Occipital lobe (tissue), 1 donor: ENCODE measurements at regions not wholly inside any gene's neighbourhood (a gene's known extent, or its start where the extent isn't known, plus 50 kb on each side); places are given as distances from the start of the nearest gene placed in this dataset.

ENCODE experiments used
- DNase-seq: peaks from one replicate; lab custom pipeline; 2025; lab: John Stamatoyannopoulos, UW

DNA sequence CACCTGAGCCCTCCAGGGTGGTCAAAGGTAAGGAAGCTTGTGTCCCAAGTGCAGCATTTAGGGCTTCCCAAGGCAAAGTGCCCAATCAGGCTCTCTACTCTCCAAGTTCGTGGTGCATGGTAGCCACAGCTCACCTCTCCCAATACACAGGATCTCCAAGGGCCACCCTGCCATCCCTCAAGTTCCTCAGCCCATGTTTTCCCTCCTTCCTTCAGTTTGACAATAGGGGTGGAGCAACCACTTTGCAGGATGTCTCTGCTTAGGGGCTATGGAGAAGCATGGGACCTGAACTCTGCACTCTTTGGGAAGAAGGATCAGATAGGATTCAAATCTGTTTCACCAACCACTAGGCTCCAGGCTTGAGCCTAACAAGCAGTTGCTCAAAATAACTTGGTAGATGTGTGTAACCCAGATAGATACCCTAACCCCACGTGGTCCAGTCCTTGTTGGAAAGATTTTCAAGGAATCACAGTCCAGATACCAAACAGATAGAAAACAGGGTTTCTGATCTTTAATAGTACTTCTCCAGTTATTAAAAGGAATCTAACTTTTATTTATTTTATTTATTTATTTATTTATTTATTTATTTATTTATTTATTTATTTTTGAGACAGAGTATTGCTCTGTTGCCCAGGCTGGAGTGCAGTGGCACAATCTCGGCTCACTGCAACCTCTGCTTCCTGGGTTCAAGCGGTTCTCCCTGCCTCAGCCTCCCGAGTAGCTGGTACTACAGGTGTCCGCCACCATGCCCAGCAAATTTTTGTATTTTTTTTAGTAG lies 248.1 kb downstream of the CTTN start:
- DNase-seq = no peak

DNA sequence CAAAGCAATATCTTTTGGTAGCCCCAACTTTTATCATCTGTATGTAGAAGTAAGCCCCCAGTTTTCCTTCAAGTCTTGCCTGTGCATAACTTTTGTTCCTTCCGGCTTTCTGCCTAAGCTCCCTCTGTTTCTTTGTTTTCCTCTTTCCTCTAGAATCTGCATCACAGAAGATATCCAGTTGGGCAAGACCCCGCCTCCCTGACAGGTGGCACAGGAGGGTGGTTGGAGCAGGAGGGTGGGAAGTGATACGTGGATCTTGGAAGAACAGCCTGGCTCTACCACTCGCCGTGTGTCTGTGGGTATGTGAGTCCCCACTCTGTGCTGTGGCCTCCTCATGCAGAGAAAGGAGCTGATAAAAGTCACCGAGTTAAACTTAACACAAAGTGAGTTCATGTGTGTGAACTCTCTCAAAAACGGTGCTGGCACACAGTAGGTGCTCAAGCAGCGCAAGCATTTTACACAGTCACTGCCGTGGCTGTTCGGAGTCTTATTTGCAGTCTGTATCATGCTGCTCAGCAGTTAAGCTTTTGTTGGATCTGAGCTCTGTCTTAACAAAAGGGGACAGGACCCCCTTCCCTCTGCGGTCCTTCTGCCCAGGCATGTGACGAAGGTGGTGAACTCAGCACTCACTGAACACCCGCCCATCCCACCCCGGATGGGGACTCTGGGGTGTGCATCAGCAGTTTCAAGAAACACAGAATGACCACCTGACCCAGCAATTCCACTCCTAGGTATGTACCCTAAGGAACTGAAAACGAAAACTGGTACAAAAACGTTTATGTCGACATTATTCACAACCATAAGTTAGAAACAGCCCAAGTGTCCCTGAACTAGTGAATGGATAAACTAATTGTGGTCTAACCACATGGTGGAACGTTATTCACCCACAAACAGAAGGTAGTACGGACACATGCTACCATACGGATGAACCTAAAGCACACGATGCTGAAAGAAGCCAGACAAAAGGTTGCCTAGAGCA lies 249.1 kb downstream of the CTTN start:
- DNase-seq = no peak

GRCh38 chr11:70650075-70650909 lies 252.0 kb downstream of the CTTN start:
- no peak for DNase-seq

DNA sequence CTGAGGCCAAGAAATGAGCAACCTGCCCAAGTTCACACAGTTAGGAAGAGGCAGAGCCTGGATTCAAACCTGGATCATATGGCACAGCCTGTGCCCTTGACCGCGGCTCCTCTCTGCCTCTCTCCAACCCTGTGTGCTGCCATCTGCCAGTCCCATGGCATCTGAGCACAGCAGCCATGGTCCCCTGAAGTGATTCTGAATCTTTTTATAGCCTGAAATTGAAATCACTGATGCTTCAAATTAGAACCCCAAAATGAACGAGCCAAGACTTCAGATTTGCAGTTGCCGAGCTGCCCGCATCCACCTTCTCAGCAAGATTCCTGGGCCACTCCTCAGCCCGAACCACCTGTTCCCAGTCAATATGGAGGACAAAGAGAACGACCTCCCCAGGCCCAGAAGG lies 252.7 kb downstream of the CTTN start:
- no peak for DNase-seq

- DNase-seq = no peak
Observed at GRCh38 chr11:70654016-70654415, 255.7 kb downstream of the CTTN start.

DNA sequence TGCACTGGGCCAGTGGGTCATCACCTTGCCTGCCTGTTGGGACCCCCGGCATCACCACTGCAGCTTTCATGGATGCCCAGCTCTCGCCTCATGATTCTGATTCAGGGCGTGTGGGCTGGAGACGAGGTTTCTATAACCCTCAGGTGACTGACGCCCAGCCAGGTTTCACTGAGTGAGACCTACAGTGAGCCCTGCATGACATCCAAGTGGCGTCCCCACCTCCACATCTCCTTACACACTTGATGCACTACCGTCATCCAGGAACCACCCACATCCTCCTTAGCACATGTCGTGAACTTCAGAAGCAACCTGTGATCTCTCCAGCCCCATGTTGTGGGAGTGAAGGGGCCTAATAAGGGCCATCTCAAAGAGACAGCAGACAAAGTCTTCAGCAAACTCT lies 257.5 kb downstream of the CTTN start:
- DNase-seq = no peak

DNA sequence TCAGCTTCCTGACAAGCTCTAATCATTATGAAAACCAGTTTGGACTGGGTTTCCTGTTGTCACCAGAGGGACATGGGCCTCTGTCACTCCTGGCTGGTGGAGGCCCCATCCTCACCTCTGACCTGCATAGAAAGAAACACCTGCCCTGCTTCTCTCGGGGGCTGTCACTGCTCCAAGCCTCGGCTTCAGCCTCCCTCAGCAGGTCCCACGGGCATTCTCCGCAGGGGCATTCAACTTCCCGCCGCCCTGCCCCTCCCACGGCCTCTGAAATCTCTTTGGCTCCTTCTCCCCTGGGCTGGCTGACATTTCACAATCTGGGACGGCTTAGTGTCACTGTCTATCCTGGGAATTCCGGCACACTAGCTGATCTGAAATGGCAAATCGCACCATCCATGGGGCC lies 257.9 kb downstream of the CTTN start:
- DNase-seq = no peak

- peak; percentile 29 for DNase-seq
Observed at GRCh38 chr11:70660059-70660888, 261.9 kb downstream of the CTTN start.

DNA sequence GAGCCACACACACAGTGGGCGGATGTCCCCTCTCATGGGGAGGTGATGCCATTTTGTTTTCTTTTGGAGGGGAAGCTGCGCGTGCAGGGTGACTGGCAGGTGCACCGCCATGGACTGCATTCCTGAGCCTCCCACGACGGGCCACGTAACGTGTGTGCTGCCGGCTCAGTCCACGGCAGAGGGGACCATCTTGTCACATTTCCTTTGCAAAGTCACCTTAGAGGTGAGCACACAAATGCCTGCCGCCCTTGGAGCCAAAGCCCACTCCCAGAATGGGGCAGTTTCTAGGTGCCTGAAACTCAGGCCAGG lies 262.5 kb downstream of the CTTN start:
- DNase-seq = no peak

GRCh38 chr11:70661761-70662501 lies 263.6 kb downstream of the CTTN start:
- DNase-seq = peak; percentile 45

DNA sequence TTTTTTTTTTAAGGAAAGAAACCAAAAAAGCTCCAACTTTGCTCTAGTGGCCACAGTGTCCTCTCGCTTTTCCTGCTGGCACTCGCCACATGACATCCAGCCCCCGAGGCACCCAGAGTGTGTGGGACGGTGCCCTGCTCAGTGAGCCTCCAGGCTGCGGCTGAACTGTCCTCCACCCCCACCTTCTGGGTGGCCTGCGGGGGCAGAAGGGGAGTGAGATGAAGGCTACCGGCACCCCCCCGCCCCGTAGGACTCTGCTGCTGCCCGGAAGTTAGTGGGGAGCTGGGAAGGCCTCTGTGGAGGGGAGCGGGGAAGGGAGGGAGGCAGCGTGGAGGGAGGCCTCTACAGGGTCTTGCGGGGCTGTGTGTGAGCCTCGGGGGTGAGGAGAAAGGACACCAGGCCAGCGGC lies 264.4 kb downstream of the CTTN start:
- no peak for DNase-seq

GRCh38 chr11:70663815-70664214 lies 265.5 kb downstream of the CTTN start:
- no peak for DNase-seq

DNA sequence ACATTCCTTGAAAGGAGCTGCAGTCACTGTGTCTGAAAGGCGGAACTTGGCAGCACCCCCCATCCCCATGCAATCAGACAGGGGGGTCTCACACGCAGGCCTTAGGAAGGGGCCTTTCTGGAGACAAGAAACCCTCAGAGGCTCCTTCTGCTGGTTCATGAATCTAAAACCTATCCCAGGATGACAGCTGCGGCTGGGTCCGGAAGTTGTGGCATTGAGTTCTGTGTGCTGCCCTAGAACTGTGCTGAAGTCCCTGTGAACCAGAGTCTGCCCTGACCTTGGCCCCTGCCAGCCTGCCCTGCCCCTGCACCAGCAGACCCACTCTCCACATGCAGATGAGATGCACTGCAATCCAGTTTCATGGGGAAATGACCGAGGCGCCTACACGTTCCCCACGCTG lies 268.0 kb downstream of the CTTN start:
- DNase-seq = no peak

GRCh38 chr11:70667767-70668166 lies 269.4 kb downstream of the CTTN start:
- DNase-seq = no peak

GRCh38 chr11:70668204-70669202 lies 270.2 kb downstream of the CTTN start:
- DNase-seq = no peak

DNA sequence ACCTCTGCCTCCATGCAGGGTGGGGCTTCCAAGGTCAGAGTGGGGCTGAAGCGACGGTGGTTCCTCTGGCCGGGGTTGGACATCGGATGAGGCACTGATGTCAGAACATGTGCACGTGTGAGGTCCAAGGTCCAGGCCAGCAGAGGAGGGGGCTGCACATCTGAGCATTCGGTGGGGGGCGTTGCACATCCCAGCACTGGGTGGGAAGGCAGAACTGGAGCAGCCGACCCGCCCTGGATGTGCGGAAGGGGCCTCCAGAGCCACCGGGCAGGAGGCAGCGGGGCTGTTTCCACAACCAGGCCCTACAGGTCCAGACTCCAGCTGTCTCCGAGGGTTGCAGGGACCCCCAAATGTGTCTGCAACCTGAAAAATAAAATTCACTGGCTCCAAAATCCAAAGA lies 271.0 kb downstream of the CTTN start:
- DNase-seq = no peak

DNA sequence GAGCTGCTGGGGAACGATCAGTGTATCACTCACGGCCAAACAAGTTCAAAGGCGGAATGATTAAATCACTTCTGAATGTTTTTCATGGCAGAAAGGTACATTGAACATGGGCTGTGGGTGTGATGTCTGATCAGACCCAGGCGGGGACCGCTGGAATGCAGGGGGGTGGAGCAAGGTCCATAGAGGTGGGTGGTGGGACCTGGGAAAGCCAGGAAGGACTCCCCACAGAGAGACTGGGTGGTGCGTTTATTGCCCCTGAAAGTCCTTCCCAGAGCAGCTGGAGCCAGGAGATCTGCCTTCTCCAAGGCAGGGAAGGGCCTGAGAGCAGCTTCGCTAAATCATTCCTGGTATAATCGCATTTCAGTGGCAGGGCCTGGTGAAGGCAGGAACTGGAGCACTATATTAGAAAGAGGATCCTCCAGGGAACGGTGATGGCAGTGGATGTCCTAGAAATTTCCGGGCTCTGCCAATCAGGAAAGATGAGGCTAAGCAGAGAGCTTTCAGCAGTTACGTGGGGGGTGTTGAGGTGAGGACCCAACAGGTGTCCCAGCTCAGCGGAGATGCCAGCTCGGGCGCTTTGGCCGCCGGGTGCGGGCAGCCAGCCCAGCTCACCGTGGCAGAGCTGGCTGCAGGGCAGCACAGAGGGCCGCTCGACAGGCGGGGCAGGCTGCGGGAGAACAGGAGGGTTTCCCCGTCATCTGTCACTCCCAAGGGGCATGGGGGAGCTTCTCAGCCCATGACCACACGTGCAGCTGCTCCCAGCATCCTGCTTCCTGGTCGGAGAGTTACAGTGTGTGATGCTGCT lies 271.7 kb downstream of the CTTN start:
- DNase-seq = no peak

GRCh38 chr11:70670676-70671034 lies 272.3 kb downstream of the CTTN start:
- no peak for DNase-seq
